Lower leg skin (tissue), 4 donors: ENCODE measurements at regions not wholly inside any gene's neighbourhood (a gene's known extent, or its start where the extent isn't known, plus 50 kb on each side); places are given as distances from the start of the nearest gene placed in this dataset.
"Not testable (repeated sequence)": the region's sequence is repeated elsewhere in the genome, so short reads cannot be mapped to it uniquely, and the experiment has no call there.

Experiments
- DNase-seq, 2 donors: peaks; one replicate each; pipeline ENCODE4 v3.0.0-alpha.2; 2019; ENCODE audit warnings: low spot score in 2 of 2
- H3K4me3 ChIP-seq: fragments of 200-600 bp; sonication (generic); 2 replicates; pipeline ENCODE4 v1.5.1; 2017; ENCODE audit warnings: mild to moderate bottlenecking, low read depth; ENCODE audit not compliant: poor library complexity, severe bottlenecking
- CTCF ChIP-seq, 3 donors: fragments of 450-650 bp; IDR thresholded peaks; one replicate each; pipeline ENCODE4 v1.5.1; 2016; ENCODE audit warnings: antibody characterized with exemption in 3 of 3, mild to moderate bottlenecking in 3 of 3, moderate library complexity in 2 of 3
- POLR2A ChIP-seq, 2 donors: fragments of 450-650 bp; IDR thresholded peaks; one replicate each; pipeline ENCODE4 v1.6.1; 2016 to 2017; ENCODE audit warnings: antibody characterized with exemption in 2 of 2, mild to moderate bottlenecking in 1 of 2, moderate library complexity in 1 of 2
- WGBS, 2 donors: methylation state at CpG; one replicate each; pipeline ENCODE4 v1.1.5; 2018; 5-methylcytosine and 5-hydroxymethylcytosine counted together
- intact Hi-C: fragments of 100-400 bp; cut with DNase I; formaldehyde crosslinking; loops from one replicate; pipeline ENCODE4 v1.15.0; 2023; ENCODE audit warnings: low total_unique reads

- H3K4me3 ChIP-seq = no peak overlapping the region
- TF ChIP-seq POLR2A (IDR thresholded peaks at IDR 0.05) (no peak), CTCF (IDR thresholded peaks at IDR 0.05) (no peak)
- 96 to 98% methylated on average over 5 of the region's 5 CpGs for WGBS, 2 donors
- no peak for DNase-seq
- intact Hi-C loops = no loop called here
These were observed 111.4 kb upstream of the FOXN2 start for GRCh38 chr2:48202863-48203642.

- intact Hi-C loops = no loop called here
- DNase-seq = no peak
- H3K4me3 ChIP-seq = no peak overlapping the region
- no peak for TF ChIP-seq POLR2A (IDR thresholded peaks at IDR 0.05)
- TF ChIP-seq CTCF (IDR thresholded peaks at IDR 0.05) = no peak
These were observed 110.8 kb upstream of the FOXN2 start for GRCh38 chr2:48203668-48204067.

GRCh38 chr2:48204750-48205136 lies 109.7 kb upstream of the FOXN2 start:
- DNase-seq = no peak
- 92 to 94% methylated on average over 2 of the region's 2 CpGs for WGBS, 2 donors
- intact Hi-C loops = no loop called here
- no peak overlapping the region for H3K4me3 ChIP-seq
- no peak for TF ChIP-seq CTCF (IDR thresholded peaks at IDR 0.05)

GRCh38 chr2:48205137-48205798 lies 109.2 kb upstream of the FOXN2 start:
- intact Hi-C loops = no loop called here
- TF ChIP-seq CTCF (IDR thresholded peaks at IDR 0.05) (no peak), POLR2A (IDR thresholded peaks at IDR 0.05) (no peak)
- no peak overlapping the region for H3K4me3 ChIP-seq
- DNase-seq = no peak
- WGBS, 2 donors = 80 to 85% methylated on average over 7 of the region's 7 CpGs

GRCh38 chr2:48206056-48206656 lies 108.3 kb upstream of the FOXN2 start:
- H3K4me3 ChIP-seq, intact Hi-C loops: not testable (repeated sequence)
- WGBS, 2 donors = 92 to 94% methylated on average over 13 of the region's 13 CpGs

GRCh38 chr2:48207201-48207641 lies 107.3 kb upstream of the FOXN2 start:
- intact Hi-C loops = no loop called here
- TF ChIP-seq POLR2A (IDR thresholded peaks at IDR 0.05) = no peak
- no peak for TF ChIP-seq CTCF (IDR thresholded peaks at IDR 0.05)

More at GRCh38 chr2:48206056-48206656, 108.3 kb upstream of the FOXN2 start:
- not testable (repeated sequence) for DNase-seq

More at GRCh38 chr2:48207201-48207641, 107.3 kb upstream of the FOXN2 start:
- H3K4me3 ChIP-seq = no peak overlapping the region
- no peak for DNase-seq
- WGBS, 2 donors = 74 to 86% methylated on average over 5 of the region's 5 CpGs
